ENCODE measurements at regions not wholly inside any gene's neighbourhood (a gene's known extent, or its start where the extent isn't known, plus 50 kb on each side); places are given as distances from the start of the nearest gene placed in this dataset.

DNA sequence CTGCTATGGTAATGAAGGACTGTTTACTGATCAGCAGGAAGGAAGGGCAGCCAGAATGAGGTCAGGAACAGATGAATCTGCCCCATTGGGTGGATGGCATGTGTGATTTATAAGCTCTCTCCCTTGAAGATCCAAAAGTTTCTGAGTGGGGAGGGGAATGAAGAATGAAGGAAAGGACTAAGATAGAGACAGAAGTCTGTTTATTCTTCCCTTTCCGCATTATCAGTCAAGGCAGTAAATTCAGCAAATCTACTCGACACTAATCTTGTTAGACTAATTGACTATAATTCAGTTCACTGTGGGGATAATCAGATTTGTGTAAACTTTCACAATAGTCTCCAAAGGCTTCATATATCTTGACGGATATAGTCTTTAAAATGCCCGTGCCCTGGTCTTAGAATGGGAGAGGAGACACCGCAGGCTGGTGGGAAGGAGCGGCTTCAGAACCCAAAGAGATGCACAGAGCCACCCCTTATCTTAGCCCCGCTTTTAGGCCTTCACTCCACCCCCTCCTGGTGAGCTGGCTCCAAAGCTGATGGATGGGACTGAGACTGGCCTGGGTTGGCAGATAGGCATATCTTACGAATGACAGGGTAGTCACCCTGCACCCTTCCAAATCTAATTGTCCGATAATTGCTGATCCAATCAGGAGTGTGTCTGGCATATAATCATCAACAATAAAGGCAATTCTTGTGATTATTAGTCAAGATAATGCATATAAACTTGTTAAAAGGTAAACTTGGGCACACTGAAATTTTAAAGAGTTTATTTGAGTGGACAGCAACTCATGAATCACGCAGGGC lies 76.0 kb upstream of the PPM1J start:
- DNase-seq (ENCODE audit: low read depth): no peak
- TF ChIP-seq, protein P1, sequence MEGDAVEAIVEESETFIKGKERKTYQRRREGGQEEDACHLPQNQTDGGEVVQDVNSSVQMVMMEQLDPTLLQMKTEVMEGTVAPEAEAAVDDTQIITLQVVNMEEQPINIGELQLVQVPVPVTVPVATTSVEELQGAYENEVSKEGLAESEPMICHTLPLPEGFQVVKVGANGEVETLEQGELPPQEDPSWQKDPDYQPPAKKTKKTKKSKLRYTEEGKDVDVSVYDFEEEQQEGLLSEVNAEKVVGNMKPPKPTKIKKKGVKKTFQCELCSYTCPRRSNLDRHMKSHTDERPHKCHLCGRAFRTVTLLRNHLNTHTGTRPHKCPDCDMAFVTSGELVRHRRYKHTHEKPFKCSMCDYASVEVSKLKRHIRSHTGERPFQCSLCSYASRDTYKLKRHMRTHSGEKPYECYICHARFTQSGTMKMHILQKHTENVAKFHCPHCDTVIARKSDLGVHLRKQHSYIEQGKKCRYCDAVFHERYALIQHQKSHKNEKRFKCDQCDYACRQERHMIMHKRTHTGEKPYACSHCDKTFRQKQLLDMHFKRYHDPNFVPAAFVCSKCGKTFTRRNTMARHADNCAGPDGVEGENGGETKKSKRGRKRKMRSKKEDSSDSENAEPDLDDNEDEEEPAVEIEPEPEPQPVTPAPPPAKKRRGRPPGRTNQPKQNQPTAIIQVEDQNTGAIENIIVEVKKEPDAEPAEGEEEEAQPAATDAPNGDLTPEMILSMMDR (conservative IDR thresholded peaks at IDR 0.05; ENCODE audit: low read depth, low read length): no peak
- H3K4me3 ChIP-seq (ENCODE audit: low read depth, low read length): no peak overlapping the region

DNA sequence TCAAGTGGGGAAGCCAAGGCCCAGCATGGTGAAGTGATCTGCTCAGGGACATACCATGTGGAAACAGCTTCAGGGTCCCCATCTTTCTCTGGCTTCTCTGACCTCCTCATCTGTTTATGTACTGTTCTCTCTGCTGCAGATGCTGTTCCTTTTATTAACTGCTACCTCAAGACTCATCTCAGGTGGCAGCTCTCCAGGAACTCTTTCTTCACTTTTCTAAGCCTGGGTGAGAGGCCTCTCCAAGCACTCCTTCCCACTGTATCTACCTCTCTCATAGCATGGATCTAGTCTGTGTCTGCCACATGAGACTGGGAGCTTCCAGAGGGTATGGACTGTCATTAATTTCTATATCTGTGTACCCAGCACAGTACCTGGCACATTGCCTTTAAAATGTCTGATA lies 73.4 kb upstream of the PPM1J start:
- no peak overlapping the region for H3K4me3 ChIP-seq (ENCODE audit: low read depth, low read length)
- TF ChIP-seq, protein P1 (conservative IDR thresholded peaks at IDR 0.05; ENCODE audit: low read depth, low read length): no peak
- DNase-seq (ENCODE audit: low read depth): peak; percentile 62

DNA sequence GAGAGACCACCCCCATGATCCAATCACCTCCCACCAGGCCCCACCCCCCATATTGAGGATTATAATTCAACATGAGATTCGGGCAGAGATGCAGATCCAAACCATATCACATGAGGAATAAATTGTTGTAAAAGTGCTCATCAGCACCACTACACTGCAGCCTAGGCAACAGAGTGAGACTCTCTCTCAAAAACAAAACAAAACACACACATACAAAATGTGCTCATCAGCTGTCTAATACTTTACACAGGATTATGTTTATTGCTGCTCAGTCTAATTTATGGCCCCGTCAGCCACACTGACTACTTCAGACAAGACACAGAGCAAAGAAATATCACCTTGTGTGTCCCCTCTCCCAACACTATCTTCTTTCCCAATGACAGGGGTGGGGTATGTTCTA lies 72.9 kb upstream of the PPM1J start:
- H3K4me3 ChIP-seq (ENCODE audit: low read depth, low read length): no peak overlapping the region
- TF ChIP-seq, protein P1 (conservative IDR thresholded peaks at IDR 0.05; ENCODE audit: low read depth, low read length): no peak
- DNase-seq (ENCODE audit: low read depth): no peak

DNA sequence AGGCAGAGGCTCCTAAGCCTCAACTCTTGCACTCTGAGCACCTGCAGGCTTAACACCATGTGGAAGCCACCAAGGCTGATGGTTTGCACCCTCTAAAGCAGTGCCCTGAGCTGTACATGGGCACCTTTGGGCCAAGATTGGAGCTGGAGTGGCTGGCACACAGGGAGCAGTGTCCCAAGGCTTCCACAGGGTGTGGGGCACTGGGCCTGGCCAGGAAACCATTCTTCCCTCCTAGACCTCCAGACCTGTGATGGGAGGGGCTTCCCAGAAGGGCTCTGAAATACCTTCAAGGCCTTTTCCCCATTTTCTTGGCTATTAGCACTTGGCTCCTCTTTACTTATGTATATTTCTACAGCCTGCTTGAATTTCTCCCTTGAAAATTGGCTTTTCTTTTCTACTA lies 67.9 kb upstream of the PPM1J start:
- H3K4me3 ChIP-seq (ENCODE audit: low read depth, low read length): no peak overlapping the region
- DNase-seq (ENCODE audit: low read depth): no peak
- TF ChIP-seq, protein P1 (conservative IDR thresholded peaks at IDR 0.05; ENCODE audit: low read depth, low read length): no peak

DNA sequence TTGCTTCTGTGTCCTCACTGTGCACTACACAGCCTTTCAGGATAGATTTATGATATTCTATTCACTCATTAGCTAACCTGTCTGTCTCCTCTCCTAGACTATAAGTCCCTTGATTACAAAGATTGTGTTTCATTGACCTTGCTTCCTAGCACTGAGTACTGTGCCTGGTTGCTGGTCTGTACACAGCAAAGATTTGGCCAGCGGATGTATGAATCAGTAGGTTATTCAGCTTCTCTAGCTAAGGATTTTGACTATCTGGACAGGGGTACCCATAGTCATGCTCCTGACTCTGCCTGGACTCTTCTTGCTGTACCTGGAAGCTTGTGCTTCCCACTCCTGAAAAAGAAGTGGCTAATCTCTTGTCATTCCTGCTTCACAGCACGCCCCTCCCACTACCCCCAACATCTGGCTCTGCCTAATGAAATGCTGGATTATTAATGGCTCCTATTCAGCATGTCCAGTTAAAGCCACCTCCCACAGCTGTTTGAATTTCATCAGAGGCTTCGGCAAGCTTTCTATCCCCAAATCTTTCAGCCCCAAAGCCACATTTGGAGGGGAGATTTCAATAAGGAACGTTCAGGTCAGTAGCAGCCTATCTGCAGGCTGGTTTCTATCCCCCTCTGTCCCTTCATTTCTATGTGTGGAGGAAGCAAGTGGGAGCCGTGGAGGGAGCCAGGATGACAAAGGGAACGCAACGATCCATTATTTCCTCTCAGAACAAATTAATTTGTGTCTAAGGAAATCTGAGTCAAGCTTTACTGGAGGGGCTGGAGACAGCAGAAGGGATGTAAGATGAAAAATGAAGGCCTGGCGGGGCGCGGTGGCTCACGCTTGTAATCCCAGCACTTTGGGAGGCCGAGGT lies 64.8 kb upstream of the PPM1J start:
- DNase-seq (ENCODE audit: low read depth): no peak
- TF ChIP-seq, protein P1 (conservative IDR thresholded peaks at IDR 0.05; ENCODE audit: low read depth, low read length): no peak
- H3K4me3 ChIP-seq (ENCODE audit: low read depth, low read length): no peak overlapping the region

DNA sequence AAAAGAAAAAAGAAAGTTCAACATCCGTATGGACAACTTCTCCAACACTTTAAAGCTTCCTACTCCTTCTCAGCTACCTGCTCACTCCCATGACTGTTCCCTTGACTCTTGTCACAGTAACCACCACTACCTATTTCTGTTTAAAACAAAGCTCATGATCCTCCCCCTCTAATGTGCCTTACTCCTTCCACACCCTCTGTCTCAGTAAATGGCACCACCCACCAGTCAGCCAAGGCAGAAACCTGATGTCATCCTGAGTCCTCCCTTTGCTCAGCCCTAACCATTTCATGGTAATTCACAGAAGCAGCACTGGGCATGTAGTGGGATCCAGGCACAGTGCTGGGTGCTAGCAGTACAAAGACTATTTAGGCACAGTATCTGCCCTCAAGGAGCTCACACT lies 63.0 kb upstream of the PPM1J start:
- TF ChIP-seq, protein P1 (conservative IDR thresholded peaks at IDR 0.05; ENCODE audit: low read depth, low read length): no peak
- H3K4me3 ChIP-seq (ENCODE audit: low read depth, low read length): no peak overlapping the region
- no peak for DNase-seq (ENCODE audit: low read depth)
